Endothelial cell of umbilical vein (primary cell): ENCODE measurements at regions not wholly inside any gene's neighbourhood (a gene's known extent, or its start where the extent isn't known, plus 50 kb on each side); places are given as distances from the start of the nearest gene placed in this dataset.

Experiments used
- BruUV-seq: library from RNA; stranded (reverse); fragments of 400-500 nt; replicated peaks from 2 replicates; lab custom pipeline; 2021; lab: Mats Ljungman, UMichigan
- CTCF ChIA-PET: fragments of 300-600, 350-600 bp; sonication (Branson Sonifier 250); formaldehyde crosslinking; loops from one replicate; lab custom pipeline; 2021; ENCODE audit warnings: antibody characterized with exemption, inconsistent platforms; lab: Charles Lee
- POLR2A ChIA-PET: fragments of 300-600, 350-600 bp; sonication (Branson Sonifier 250); formaldehyde crosslinking; loops from one replicate; lab custom pipeline; 2021; ENCODE audit warnings: antibody characterized with exemption, inconsistent platforms; lab: Charles Lee
- DNase-seq: peaks from one replicate; pipeline ENCODE4 v3.0.0-alpha.2; 2011; ENCODE audit warnings: low read depth, low spot score
- FAIRE-seq: peaks from 2 replicates; lab custom pipeline; 2011; peaks lifted over from hg19 to GRCh38; lab: Jason Lieb, UNC
- H2AFZ ChIP-seq: 2 replicates; pipeline ENCODE4 v1.6.0; 2012; ENCODE audit warnings: low read depth, low read length, control low read depth, inconsistent platforms
- H3K27ac ChIP-seq: 2 replicates; pipeline ENCODE4 v1.5.1; 2011; ENCODE audit warnings: low read depth, mild to moderate bottlenecking, control low read depth, low read length, moderate library complexity; ENCODE audit not compliant: insufficient read depth
- H3K27me3 ChIP-seq, 2 experiments: 2 replicates each; pipeline versions ENCODE4 v1.6.0 to v1.6.1; 2011; ENCODE audit warnings: low read length in 2 of 2, mixed read lengths in 1 of 2; ENCODE audit not compliant: control insufficient read depth in 2 of 2, insufficient read depth in 2 of 2
- H3K36me3 ChIP-seq, 2 experiments: 2 replicates in 1 of 2; 3 replicates in 1 of 2; pipeline ENCODE4 v1.5.1; 2011; ENCODE audit warnings: low read length in 2 of 2, mild to moderate bottlenecking in 1 of 2, moderate library complexity in 1 of 2; ENCODE audit not compliant: control insufficient read depth in 2 of 2, insufficient read depth in 2 of 2; ENCODE audit errors: extremely low read depth in 1 of 2
- H3K4me1 ChIP-seq: 3 replicates; pipeline ENCODE4 v1.5.1; 2011; ENCODE audit warnings: mild to moderate bottlenecking, low read length; ENCODE audit not compliant: control insufficient read depth, insufficient read depth; ENCODE audit errors: extremely low read depth
- H3K4me2 ChIP-seq: 2 replicates; pipeline ENCODE4 v1.6.1; 2011; ENCODE audit warnings: low read length, control low read depth, mixed read lengths; ENCODE audit not compliant: insufficient read depth
- H3K4me3 ChIP-seq, 3 experiments: fragments of 200-600 bp in 1 of 3; sonication (generic), shearing (Covaris generic) in 1 of 3; replicated peaks in 1 of 3; 2 replicates each; pipeline ENCODE4 v1.5.1; 2011 to 2016; ENCODE audit warnings: control low read depth in 3 of 3, low read length in 3 of 3, mild to moderate bottlenecking in 2 of 3, inconsistent platforms in 1 of 3, low read depth in 1 of 3, moderate library complexity in 1 of 3; ENCODE audit not compliant: insufficient read depth in 1 of 3
- H3K79me2 ChIP-seq: 2 replicates; pipeline ENCODE4 v1.6.0; 2012; ENCODE audit warnings: low read length, inconsistent platforms; ENCODE audit not compliant: control insufficient read depth, insufficient read depth
- H3K9ac ChIP-seq: replicated peaks from 2 replicates; pipeline ENCODE3; 2011; ENCODE audit warnings: low read length, control low read depth; ENCODE audit not compliant: insufficient read depth; ENCODE audit errors: extremely low read depth
- H3K9me1 ChIP-seq: replicated peaks from 3 replicates; pipeline ENCODE4 v1.6.0; 2011; ENCODE audit warnings: mild to moderate bottlenecking, low read length; ENCODE audit not compliant: control insufficient read depth, insufficient read depth; ENCODE audit errors: extremely low read depth
- H3K9me3 ChIP-seq: replicated peaks from 2 replicates; pipeline ENCODE4 v1.5.1; 2012; ENCODE audit warnings: low read length, inconsistent platforms; ENCODE audit not compliant: control insufficient read depth, insufficient read depth
- H4K20me1 ChIP-seq: replicated peaks from 2 replicates; pipeline ENCODE3; 2011; ENCODE audit warnings: mild to moderate bottlenecking, low read length; ENCODE audit not compliant: control insufficient read depth, insufficient read depth; ENCODE audit errors: extremely low read depth
- EZH2 ChIP-seq: IDR thresholded peaks from 2 replicates; pipeline ENCODE4 v1.6.1; 2012; ENCODE audit warnings: borderline replicate concordance, low read depth, mild to moderate bottlenecking, moderate library complexity, low read length, inconsistent platforms; ENCODE audit not compliant: severe bottlenecking
- FOS ChIP-seq: IDR thresholded peaks from 2 replicates; pipeline ENCODE4 v1.6.1; 2011; ENCODE audit warnings: mild to moderate bottlenecking, low read length, moderate library complexity, borderline replicate concordance; ENCODE audit not compliant: insufficient read depth
- GATA2 ChIP-seq: IDR thresholded peaks from 2 replicates; pipeline ENCODE4 v1.7.0; 2011; ENCODE audit warnings: low read depth, mild to moderate bottlenecking, moderate library complexity, mixed read lengths, low read length; ENCODE audit not compliant: insufficient read length, insufficient read depth
- JUN ChIP-seq: IDR thresholded peaks from 2 replicates; pipeline ENCODE4 v1.6.1; 2011; ENCODE audit warnings: borderline replicate concordance, low read depth; ENCODE audit not compliant: insufficient read length, insufficient read depth
- MAX ChIP-seq: IDR thresholded peaks from 2 replicates; pipeline ENCODE4 v1.6.1; 2011; ENCODE audit not compliant: insufficient read depth, insufficient read length
- MYC ChIP-seq: IDR thresholded peaks from one replicate; pipeline ENCODE4 v1.6.1; 2011; ENCODE audit warnings: mild to moderate bottlenecking, low read depth, low read length
- POLR2A ChIP-seq: IDR thresholded peaks from 2 replicates; pipeline ENCODE4 v1.6.1; 2012; ENCODE audit warnings: low read depth, mild to moderate bottlenecking, control low read depth, low read length
- POLR2AphosphoS5 ChIP-seq: IDR thresholded peaks from 2 replicates; pipeline ENCODE4 v1.6.1; 2012; ENCODE audit warnings: low read depth, mild to moderate bottlenecking, control low read depth, low read length, moderate library complexity; ENCODE audit not compliant: insufficient read depth
- dilution Hi-C: fragments of 300-500 bp; cut with MboI; formaldehyde crosslinking; loops from one replicate; pipeline ENCODE4 v1.15.0; 2019; ENCODE audit warnings: low sequenced_read_pairs; ENCODE audit not compliant: extremely low pct_ligation_motif_present
- intact Hi-C: fragments of 100-400 bp; cut with micrococcal nuclease; formaldehyde crosslinking; loops from one replicate; pipeline ENCODE4 v1.10.0; 2022
- TF ChIP-seq, protein P1 (sequence below), 2 donors: IDR thresholded peaks; 1 replicate in 1 of 2; 2 replicates in 1 of 2; pipeline ENCODE4 v1.5.1; 2011; ENCODE audit warnings: low read length in 2 of 2, mild to moderate bottlenecking in 2 of 2, moderate library complexity in 2 of 2, control low read depth in 1 of 2, inconsistent platforms in 1 of 2, low read depth in 1 of 2; ENCODE audit not compliant: insufficient read depth in 1 of 2; ENCODE audit errors: extremely low read depth in 1 of 2

- BruUV-seq, result no TSS peak
- POLR2A ChIA-PET, result no interaction called here
- dilution Hi-C loops, result no loop called here
- H3K36me3 ChIP-seq, result no peaks in the 10 kb centered on the region
- H3K4me3 ChIP-seq, result no peak overlapping the region
- no peaks in the 10 kb centered on the region for H3K9me1 ChIP-seq
- no peaks in the 10 kb centered on the region for H3K79me2 ChIP-seq
- CTCF ChIA-PET, result no interaction called here
- H3K4me2 ChIP-seq, result no peak overlapping the region
- H3K9me3 ChIP-seq, result no peaks in the 10 kb centered on the region
- intact Hi-C loops, result no loop called here
- TF ChIP-seq POLR2A, result no peak
- TF ChIP-seq EZH2, result no peak
- TF ChIP-seq POLR2AphosphoS5, result no peak
- TF ChIP-seq FOS, result no peak
- TF ChIP-seq, protein P1, sequence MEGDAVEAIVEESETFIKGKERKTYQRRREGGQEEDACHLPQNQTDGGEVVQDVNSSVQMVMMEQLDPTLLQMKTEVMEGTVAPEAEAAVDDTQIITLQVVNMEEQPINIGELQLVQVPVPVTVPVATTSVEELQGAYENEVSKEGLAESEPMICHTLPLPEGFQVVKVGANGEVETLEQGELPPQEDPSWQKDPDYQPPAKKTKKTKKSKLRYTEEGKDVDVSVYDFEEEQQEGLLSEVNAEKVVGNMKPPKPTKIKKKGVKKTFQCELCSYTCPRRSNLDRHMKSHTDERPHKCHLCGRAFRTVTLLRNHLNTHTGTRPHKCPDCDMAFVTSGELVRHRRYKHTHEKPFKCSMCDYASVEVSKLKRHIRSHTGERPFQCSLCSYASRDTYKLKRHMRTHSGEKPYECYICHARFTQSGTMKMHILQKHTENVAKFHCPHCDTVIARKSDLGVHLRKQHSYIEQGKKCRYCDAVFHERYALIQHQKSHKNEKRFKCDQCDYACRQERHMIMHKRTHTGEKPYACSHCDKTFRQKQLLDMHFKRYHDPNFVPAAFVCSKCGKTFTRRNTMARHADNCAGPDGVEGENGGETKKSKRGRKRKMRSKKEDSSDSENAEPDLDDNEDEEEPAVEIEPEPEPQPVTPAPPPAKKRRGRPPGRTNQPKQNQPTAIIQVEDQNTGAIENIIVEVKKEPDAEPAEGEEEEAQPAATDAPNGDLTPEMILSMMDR (IDR thresholded peaks at IDR 0.05; ENCODE audit: extremely low read depth in 1 of 2, insufficient read depth in 1 of 2, low read depth in 1 of 2, low read length in 2 of 2), result no peak
- no peak for TF ChIP-seq MAX
- no peak for TF ChIP-seq JUN
- no peak for TF ChIP-seq GATA2
- TF ChIP-seq MYC, result no peak
- FAIRE-seq (no peak), DNase-seq (no peak)
- no peaks in the 10 kb centered on the region for H3K4me1 ChIP-seq
- H3K27me3 ChIP-seq, result no peaks in the 10 kb centered on the region
- no peaks in the 10 kb centered on the region for H4K20me1 ChIP-seq
- H2AFZ ChIP-seq, result no peak overlapping the region
- H3K27ac ChIP-seq, result no peak overlapping the region
- H3K9ac ChIP-seq, result no peak overlapping the region
Measured at GRCh38 chr4:175542786-175543185, 269.3 kb downstream of the GPM6A start.
